GM20000 (cell line): ENCODE measurements at regions not wholly inside any gene's neighbourhood (a gene's known extent, or its start where the extent isn't known, plus 50 kb on each side); places are given as distances from the start of the nearest gene placed in this dataset.

Experiments used
- DNase-seq: peaks from one replicate; pipeline ENCODE4 v3.0.0; 2012; ENCODE audit warnings: low spot score
- TF ChIP-seq, protein P1 (sequence below): IDR thresholded peaks from 2 replicates; pipeline ENCODE4 v1.5.1; 2012; ENCODE audit warnings: mild to moderate bottlenecking, control low read depth; ENCODE audit errors: extremely low read depth, missing control alignments

DNA sequence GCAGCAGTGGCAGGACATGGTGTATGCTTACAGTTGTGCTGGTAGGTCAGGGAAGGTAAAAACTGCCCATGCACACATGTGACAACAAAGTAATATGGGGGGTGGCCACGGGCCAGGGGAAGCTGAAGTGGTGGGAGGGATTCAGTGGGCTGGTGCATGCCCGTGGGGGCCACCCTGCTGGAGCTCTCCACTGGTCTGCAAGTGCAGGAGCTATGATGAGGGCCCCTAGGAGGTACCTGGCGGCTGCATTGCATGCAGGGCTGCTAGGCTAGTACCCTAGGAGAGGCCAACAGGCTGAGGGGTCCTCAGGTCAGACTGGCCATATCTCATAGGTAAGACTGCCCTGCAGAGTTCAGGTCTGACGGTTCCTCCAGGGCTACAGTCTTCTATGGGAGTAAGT lies 265.9 kb downstream of the NUP35 start:
- no peak for DNase-seq

DNA sequence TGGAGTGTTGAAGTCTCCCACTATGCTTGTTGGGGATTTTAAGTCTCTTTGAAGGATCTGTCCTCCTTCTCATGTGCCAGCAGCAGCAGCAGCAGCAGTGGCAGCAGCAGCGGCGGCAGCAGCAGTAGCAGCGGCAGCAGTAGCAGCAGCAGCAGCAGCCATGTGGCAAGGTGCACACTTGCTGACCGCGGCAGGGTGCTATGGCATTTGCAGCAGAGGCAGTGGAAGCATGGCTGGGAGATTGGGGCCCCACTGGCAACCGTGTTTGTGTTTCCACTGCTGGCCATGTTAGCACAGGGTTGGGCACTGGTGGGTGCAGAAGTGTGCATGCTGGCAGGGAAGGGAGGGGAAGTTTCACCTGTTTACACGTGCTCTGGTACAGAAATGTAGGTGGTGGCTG lies 280.1 kb downstream of the NUP35 start:
- DNase-seq: no peak
- TF ChIP-seq, protein P1, sequence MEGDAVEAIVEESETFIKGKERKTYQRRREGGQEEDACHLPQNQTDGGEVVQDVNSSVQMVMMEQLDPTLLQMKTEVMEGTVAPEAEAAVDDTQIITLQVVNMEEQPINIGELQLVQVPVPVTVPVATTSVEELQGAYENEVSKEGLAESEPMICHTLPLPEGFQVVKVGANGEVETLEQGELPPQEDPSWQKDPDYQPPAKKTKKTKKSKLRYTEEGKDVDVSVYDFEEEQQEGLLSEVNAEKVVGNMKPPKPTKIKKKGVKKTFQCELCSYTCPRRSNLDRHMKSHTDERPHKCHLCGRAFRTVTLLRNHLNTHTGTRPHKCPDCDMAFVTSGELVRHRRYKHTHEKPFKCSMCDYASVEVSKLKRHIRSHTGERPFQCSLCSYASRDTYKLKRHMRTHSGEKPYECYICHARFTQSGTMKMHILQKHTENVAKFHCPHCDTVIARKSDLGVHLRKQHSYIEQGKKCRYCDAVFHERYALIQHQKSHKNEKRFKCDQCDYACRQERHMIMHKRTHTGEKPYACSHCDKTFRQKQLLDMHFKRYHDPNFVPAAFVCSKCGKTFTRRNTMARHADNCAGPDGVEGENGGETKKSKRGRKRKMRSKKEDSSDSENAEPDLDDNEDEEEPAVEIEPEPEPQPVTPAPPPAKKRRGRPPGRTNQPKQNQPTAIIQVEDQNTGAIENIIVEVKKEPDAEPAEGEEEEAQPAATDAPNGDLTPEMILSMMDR: no peak

More for the DNA sequence above, 265.9 kb downstream of the NUP35 start:
- TF ChIP-seq, protein P1: no peak

DNA sequence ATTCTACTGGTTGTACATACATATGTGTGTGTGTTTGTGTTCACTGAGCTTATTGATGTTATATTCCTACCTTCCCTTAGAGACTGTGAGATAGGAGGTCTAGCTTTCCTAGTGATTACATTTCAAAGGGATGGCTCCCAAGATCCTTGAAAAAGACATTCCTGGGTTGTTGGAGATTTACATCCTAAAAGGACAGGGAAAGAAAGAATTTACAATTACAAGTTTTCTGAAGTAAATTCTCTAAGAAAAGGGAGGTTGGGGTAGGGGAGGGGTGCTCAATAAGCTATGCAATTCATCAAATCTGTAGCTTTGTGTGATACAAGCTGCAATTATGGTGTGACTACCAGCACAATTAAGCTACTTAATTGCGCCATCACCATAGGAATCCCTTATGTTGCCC lies 284.3 kb downstream of the NUP35 start:
- TF ChIP-seq, protein P1: no peak
- DNase-seq: no peak

DNA sequence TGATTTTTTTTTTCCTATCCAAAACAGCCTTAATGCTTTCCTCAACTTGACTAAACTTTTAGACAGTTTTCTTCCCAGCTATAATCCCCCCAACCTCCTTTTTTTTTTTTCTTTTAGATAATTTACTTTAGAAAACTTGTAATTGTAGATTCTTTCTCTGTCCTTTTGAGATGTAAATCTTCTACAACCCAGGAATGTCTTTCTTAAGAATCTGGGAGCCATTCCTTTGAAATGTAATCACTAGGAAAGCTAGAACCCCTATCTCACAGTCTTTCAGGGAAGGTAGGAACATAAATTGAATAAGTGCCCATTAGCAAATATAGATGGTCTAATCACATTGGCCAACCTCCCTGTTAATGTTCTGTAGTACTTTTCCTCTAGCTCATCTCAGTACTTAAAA lies 285.4 kb downstream of the NUP35 start:
- TF ChIP-seq, protein P1: no peak
- no peak for DNase-seq

DNA sequence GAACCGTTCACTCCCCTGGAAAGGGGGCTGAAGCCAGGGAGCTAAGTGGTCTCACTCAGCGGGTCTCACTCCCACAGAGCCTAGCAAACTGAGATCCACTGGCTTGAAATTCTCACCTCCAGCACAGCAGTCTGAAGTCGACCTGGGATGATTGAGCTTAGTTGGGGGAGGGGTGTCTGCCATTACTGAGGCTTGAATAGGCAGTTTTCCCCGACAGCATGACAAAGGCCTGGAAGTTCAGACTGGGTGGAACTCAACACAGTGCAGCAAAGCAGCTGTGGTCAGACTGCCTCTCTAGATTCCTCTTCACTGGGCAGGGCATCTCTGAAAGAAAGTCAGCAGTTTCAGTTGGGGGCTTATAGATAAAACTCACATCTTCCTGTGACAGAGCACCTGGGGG lies 292.5 kb downstream of the NUP35 start:
- DNase-seq: no peak

DNA sequence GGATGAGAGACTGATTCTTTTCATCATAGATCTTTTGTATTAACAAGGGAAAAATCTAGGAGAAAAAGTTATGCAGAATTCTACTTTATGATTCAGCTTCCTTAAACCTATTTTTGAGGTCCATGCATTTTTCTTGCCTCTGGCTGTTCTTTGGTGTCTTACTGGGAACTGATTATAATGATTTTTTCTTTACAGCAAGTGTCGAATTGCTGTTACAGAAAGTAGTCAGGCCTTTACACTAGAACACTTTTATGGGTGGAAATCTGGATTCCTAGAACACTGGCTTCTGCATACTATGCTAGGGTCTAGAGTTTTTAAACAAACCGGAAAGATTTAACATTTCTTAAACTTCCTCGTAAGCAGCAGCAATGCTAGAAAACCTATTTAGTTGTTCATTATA lies 302.6 kb downstream of the NUP35 start:
- TF ChIP-seq, protein P1: no peak
- DNase-seq: no peak

More for the DNA sequence above, 292.5 kb downstream of the NUP35 start:
- TF ChIP-seq, protein P1: no peak

DNA sequence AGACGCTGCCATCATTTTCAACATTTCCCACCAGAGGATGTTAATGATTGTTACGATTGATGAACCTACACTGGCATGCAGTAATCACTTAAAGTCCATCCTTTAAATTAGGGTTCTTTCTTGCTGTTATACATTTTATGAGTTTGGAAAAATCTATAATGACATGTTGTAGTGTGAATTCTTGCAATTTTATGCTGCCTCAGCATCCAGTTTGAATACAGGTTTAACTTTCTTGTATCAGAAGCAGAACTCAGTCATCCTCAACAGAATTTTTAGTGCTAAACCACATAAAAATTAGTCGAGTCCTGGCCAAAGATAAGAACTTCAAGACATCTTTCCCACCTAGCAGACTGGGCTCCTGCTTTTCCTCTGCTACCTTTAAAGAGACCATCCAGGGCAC lies 303.3 kb downstream of the NUP35 start:
- TF ChIP-seq, protein P1: no peak
- DNase-seq: no peak
